Epithelial cell of proximal tubule (primary cell): ENCODE measurements at regions not wholly inside any gene's neighbourhood (a gene's known extent, or its start where the extent isn't known, plus 50 kb on each side); places are given as distances from the start of the nearest gene placed in this dataset.

ENCODE experiments used
- DNase-seq: peaks from one replicate; pipeline ENCODE4 v3.0.0-alpha.2; 2011; ENCODE audit warnings: low read depth
- H3K4me3 ChIP-seq: 2 replicates; pipeline ENCODE4 v1.5.1; 2011; ENCODE audit warnings: low read depth, mild to moderate bottlenecking, low read length
- TF ChIP-seq, protein P1 (sequence below): conservative IDR thresholded peaks from 2 replicates; pipeline ENCODE4 v1.5.1; 2012; ENCODE audit warnings: low read depth, mild to moderate bottlenecking, low read length

DNA sequence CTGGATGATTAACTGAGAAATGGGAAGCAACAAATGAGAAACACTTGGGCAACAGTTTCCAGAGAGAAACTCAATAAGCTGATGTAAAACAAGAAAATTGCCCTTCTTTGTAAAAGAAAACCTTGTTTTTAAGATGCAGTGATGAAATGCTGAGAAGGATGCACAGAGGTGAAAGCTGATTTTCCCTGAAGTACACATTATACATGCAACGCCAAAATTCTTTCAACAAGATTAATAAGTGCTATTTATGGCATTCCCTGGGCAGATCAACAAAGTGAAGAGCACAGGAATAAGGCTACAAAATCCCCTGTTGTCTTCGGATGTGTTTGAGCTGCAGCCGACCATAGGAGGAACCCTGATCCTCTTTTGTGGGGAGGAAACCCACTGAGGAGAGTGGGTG lies 208.0 kb upstream of the ANKH start:
- TF ChIP-seq, protein P1, sequence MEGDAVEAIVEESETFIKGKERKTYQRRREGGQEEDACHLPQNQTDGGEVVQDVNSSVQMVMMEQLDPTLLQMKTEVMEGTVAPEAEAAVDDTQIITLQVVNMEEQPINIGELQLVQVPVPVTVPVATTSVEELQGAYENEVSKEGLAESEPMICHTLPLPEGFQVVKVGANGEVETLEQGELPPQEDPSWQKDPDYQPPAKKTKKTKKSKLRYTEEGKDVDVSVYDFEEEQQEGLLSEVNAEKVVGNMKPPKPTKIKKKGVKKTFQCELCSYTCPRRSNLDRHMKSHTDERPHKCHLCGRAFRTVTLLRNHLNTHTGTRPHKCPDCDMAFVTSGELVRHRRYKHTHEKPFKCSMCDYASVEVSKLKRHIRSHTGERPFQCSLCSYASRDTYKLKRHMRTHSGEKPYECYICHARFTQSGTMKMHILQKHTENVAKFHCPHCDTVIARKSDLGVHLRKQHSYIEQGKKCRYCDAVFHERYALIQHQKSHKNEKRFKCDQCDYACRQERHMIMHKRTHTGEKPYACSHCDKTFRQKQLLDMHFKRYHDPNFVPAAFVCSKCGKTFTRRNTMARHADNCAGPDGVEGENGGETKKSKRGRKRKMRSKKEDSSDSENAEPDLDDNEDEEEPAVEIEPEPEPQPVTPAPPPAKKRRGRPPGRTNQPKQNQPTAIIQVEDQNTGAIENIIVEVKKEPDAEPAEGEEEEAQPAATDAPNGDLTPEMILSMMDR, result no peak
- H3K4me3 ChIP-seq, result no peak overlapping the region
- DNase-seq, result no peak

DNA sequence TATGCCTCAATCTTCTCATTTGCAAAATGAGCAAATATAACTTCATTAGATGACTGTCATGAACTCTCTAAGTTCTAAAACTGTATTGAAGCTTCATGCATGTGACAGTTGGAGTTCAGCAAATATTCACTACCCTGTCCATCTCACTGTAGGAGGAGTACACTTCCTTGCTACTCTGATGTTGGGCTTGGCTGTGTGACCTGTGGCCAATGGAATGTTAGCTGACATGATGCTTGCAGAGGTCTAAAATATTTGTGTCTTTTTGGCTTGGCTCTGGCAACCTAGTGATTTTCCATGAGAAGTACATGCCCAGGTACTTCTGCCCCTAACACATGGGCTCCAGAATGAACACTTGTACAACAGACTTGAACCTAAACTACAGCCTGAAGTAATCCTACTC lies 203.1 kb upstream of the ANKH start:
- TF ChIP-seq, protein P1, result no peak
- no peak for DNase-seq
- H3K4me3 ChIP-seq, result no peak overlapping the region

DNA sequence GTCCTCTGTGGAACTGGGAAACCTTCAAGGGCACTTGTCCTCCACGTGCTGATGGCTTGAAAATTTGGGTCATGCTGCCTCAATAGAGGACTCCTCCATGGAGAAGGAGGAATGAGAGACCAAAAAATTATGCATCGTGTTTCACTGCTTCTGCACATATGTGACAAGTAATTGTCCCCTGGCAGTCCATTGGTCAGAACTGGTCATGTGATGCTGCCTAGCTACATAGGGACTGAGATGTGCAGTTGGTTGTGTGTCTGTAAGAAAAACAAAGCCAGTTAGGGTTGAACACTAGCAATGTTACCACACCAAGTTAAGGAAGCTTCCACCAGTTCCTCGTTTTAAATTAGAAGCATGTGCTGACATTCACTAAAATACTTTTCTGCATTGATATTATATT lies 201.9 kb upstream of the ANKH start:
- no peak overlapping the region for H3K4me3 ChIP-seq
- DNase-seq, result no peak
- TF ChIP-seq, protein P1, result no peak

DNA sequence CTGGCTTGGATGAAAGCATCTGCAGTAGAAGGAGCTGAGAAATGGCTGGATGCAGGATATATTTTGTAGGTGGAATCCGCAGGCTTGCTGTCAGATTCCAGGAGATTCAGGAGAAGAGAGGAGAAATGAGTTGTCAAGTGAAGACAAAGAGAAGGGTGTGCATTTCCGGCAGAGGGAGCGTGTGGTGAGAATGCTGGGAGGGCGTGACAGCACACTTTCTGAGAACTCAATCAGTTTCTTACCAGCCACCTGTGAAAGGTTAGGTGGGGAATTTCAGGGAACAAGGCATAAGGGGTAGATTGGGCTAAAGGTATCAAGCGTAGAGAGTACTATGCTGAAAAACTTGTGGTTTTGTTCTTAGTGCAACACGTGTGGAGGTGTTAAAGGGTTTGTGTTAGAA lies 199.3 kb upstream of the ANKH start:
- no peak for DNase-seq
- H3K4me3 ChIP-seq, result no peak overlapping the region
- TF ChIP-seq, protein P1, result no peak

DNA sequence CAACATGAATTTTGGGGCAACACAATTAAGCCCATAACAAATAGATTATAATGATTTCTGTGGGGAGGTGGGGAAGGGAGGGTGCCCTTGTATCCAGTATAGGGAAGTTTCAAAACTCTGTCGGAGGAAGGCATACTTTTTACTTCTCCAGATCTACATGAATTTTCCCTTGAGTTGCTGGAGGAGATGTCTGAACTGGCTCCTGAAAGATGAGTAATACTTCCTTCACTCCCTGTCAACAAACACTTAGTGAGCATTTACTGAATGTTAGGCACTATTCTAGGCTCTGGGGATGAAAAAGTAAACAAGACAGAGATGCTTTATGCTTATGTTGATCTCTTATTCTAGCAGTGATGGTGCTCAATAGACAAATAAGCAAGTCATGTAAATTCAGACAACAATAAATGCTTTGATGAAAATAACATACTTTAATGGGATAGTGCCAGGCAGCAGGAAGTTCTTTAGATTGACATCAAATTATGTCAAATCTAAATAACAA lies 197.9 kb upstream of the ANKH start:
- DNase-seq, result no peak
- H3K4me3 ChIP-seq, result no peak overlapping the region
- TF ChIP-seq, protein P1, result no peak

DNA sequence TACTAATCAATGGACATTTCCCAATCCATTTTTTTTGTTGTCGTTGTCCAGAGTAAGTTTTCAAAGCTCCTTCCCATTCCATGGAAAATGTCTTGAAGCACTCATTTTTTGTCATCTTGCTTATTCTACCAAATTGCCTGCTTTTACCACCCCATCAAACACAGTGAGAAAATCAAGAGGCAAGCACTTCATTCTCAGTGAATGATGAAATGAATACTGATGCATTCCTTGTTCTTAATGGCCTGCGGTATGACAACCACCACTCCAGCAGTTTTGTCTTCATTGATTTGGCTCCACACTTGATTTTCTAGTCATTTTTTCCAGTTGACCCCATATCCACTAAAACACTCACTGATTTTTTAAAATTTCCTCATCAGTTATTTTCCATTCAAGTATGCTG lies 193.5 kb upstream of the ANKH start:
- no peak overlapping the region for H3K4me3 ChIP-seq
- TF ChIP-seq, protein P1, result no peak
- no peak for DNase-seq

DNA sequence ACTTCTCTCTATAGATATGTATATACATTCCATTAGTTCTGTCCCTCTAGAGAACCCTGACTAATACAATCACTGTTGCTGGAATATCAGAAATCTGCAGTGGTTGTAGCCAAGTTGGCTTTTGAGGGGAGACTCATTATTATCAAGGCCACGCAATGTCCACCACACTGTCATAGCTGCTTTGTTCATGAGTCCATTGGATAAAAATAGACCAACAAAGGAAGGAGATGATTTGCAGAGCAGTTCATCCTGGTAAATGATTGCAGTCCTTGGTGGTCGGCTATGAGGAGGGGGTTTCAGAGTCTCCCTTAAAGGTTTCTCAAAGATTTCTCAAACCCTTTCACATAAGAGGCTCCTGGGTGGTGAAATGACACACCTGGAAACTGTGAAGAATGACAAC lies 192.8 kb upstream of the ANKH start:
- H3K4me3 ChIP-seq, result no peak overlapping the region
- TF ChIP-seq, protein P1, result no peak
- no peak for DNase-seq
